Endodermal cell (in vitro differentiated cells): ENCODE measurements at regions not wholly inside any gene's neighbourhood (a gene's known extent, or its start where the extent isn't known, plus 50 kb on each side); places are given as distances from the start of the nearest gene placed in this dataset.
"Not testable (repeated sequence)": the region's sequence is repeated elsewhere in the genome, so short reads cannot be mapped to it uniquely, and the experiment has no call there.

Experiments used
- DNase-seq: peaks from one replicate; pipeline ENCODE4 v3.0.0-alpha.2; 2017
- H3K27ac ChIP-seq: 2 replicates; pipeline ENCODE4 v1.5.1; 2013; ENCODE audit warnings: mild to moderate bottlenecking, low read depth, low read length, moderate library complexity
- H3K27me3 ChIP-seq: 2 replicates; pipeline ENCODE4 v1.6.1; 2013; ENCODE audit warnings: mild to moderate bottlenecking, low read length, moderate library complexity; ENCODE audit not compliant: insufficient read depth, control insufficient read depth, poor library complexity, severe bottlenecking
- H3K36me3 ChIP-seq: 2 replicates; pipeline ENCODE4 v1.7.0; 2013; ENCODE audit warnings: mild to moderate bottlenecking, low read length, moderate library complexity; ENCODE audit not compliant: control insufficient read depth, insufficient read depth
- H3K4me1 ChIP-seq: one replicate; pipeline ENCODE4 v1.7.0; 2013; ENCODE audit warnings: low read length; ENCODE audit not compliant: control insufficient read depth, insufficient read depth
- H3K4me3 ChIP-seq: 2 replicates; pipeline ENCODE4 v1.5.1; 2013; ENCODE audit warnings: mild to moderate bottlenecking, low read length, moderate library complexity
- H3K9ac ChIP-seq: 2 replicates; pipeline ENCODE4 v1.6.1; 2013; ENCODE audit warnings: mild to moderate bottlenecking, low read length, moderate library complexity; ENCODE audit not compliant: poor library complexity, severe bottlenecking; ENCODE audit errors: extremely low read depth
- H3K9me3 ChIP-seq: 2 replicates; pipeline ENCODE4 v1.6.1; 2013; ENCODE audit warnings: mild to moderate bottlenecking, low read length, moderate library complexity; ENCODE audit not compliant: control insufficient read depth
- H3K27ac Mint-ChIP-seq: 2 replicates; pipeline ENCODE4 v1.8.0; 2020; ENCODE audit warnings: mixed read lengths
- H3K27me3 Mint-ChIP-seq: 2 replicates; pipeline ENCODE4 v1.8.0; 2021; ENCODE audit warnings: mild to moderate bottlenecking, mixed read lengths; ENCODE audit not compliant: insufficient read depth
- H3K36me3 Mint-ChIP-seq: 2 replicates; pipeline ENCODE4 v1.8.0; 2020; ENCODE audit warnings: low read depth, mixed read lengths
- H3K4me1 Mint-ChIP-seq: 2 replicates; pipeline ENCODE4 v1.8.0; 2020; ENCODE audit warnings: mixed read lengths
- H3K4me3 Mint-ChIP-seq: 2 replicates; pipeline ENCODE4 v1.8.0; 2020; ENCODE audit warnings: mild to moderate bottlenecking, moderate library complexity, mixed read lengths
- H3K9me3 Mint-ChIP-seq: 2 replicates; pipeline ENCODE4 v1.8.0; 2020; ENCODE audit warnings: mild to moderate bottlenecking, mixed read lengths
- WGBS, 2 experiments: methylation state at CpG; one replicate each; pipeline versions ENCODE4 v1.1.5 to v1.1.7; 2013; ENCODE audit warnings: missing lambda C conversion rate in 2 of 2, mixed read lengths in 1 of 2; ENCODE audit not compliant: insufficient coverage in 1 of 2, insufficient read length in 1 of 2; 5-methylcytosine and 5-hydroxymethylcytosine counted together
- TF ChIP-seq, protein P1 (sequence below): fragments of 200-600 bp; sonication (generic); conservative IDR thresholded peaks from 2 replicates; pipeline ENCODE4 v1.5.0; 2021; ENCODE audit warnings: antibody characterized with exemption, mild to moderate bottlenecking

DNA sequence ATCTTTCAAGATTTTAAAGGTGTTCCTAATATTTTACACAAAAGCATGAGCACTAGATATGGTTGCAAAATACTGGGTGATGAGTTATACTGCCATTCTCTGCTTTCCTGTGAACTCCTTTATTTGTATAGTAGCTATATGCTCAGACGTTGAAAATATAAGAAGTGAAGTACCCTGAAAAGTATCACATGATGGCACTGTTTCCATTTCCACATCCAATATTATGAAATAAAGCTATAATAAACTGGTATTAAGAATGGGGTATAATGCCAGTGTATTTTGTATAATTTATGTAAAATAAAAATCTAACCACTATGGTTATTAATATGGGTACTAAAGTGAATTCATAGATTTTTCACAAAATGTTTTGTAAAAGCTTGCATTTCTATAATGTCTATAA lies 79.6 kb upstream of the FOXP2 start:
- H3K4me1 Mint-ChIP-seq = no peaks in the 10 kb centered on the region
- H3K4me3 Mint-ChIP-seq = no peak overlapping the region
- no peak overlapping the region for H3K27ac Mint-ChIP-seq
- TF ChIP-seq, protein P1, sequence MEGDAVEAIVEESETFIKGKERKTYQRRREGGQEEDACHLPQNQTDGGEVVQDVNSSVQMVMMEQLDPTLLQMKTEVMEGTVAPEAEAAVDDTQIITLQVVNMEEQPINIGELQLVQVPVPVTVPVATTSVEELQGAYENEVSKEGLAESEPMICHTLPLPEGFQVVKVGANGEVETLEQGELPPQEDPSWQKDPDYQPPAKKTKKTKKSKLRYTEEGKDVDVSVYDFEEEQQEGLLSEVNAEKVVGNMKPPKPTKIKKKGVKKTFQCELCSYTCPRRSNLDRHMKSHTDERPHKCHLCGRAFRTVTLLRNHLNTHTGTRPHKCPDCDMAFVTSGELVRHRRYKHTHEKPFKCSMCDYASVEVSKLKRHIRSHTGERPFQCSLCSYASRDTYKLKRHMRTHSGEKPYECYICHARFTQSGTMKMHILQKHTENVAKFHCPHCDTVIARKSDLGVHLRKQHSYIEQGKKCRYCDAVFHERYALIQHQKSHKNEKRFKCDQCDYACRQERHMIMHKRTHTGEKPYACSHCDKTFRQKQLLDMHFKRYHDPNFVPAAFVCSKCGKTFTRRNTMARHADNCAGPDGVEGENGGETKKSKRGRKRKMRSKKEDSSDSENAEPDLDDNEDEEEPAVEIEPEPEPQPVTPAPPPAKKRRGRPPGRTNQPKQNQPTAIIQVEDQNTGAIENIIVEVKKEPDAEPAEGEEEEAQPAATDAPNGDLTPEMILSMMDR = no peak
- Histone ChIP-seq H3K36me3 (no peaks in the 10 kb centered on the region), H3K27me3 (no peaks in the 10 kb centered on the region), H3K9ac (no peak overlapping the region), H3K9me3 (no peaks in the 10 kb centered on the region), H3K4me1 (no peaks in the 10 kb centered on the region), H3K4me3 (no peak overlapping the region), H3K27ac (no peak overlapping the region)
- WGBS, 2 experiments = no CpG with 5 or more reads among the region's 1 CpG
- no peaks in the 10 kb centered on the region for H3K9me3 Mint-ChIP-seq
- H3K36me3 Mint-ChIP-seq = no peaks in the 10 kb centered on the region
- no peak for DNase-seq
- H3K27me3 Mint-ChIP-seq = no peaks in the 10 kb centered on the region

DNA sequence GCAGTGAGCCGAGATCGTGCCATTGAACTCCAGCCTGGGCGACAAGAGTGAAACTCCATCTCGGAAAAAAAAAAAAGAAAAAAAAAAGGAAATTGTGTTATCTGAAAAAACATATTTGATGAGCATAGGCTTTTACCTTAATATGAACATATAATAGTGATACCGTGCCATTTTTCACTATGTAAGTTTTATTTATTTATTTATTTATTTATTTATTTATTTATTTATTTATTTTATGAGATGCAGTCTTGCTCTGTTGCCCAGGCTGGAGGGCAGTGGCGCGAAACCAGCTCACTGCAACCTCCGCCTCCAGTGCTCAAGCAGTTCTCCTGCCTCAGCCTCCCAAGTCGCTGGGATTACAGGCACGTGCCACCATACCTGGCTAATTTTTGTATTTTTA lies 85.2 kb upstream of the FOXP2 start:
- not testable (repeated sequence) for H3K27ac ChIP-seq, H3K4me3 ChIP-seq, H3K9me3 Mint-ChIP-seq, H3K36me3 ChIP-seq, H3K27me3 Mint-ChIP-seq, H3K4me1 ChIP-seq, H3K4me1 Mint-ChIP-seq, H3K4me3 Mint-ChIP-seq, H3K27ac Mint-ChIP-seq, H3K9me3 ChIP-seq, H3K36me3 Mint-ChIP-seq, H3K27me3 ChIP-seq, H3K9ac ChIP-seq, DNase-seq
- 95 to 100% methylated on average over 2 to 9 of the region's 10 CpGs for WGBS, 2 experiments

DNA sequence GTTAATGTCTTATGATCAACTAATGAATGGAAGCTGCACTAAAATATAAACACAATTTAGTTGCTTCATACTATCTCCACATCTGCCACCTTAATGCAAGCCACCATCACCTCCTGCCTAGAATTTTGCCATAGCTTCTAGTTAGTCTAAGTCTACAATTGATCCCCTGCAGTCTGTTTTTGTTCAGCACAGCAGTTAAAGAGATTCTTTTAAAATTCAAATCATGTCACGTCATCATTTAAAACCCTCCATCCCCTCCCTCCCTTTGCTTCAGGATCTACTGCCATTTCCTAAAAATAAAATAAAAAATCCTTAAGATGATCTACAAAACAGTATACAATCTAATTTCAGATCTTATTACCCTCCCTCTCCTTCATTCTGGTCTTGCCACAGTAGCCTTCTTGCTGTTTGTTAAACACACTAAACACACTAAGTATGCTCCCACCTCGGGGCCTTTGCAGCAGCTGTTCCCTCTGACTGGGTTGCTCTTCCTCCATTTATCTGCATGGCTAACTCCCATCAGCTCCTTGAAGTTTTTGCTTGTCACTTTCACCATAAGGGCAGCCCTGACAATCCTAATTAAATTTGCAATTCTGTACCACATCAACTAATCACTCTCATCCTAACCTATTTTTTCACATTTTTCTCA lies 97.0 kb upstream of the FOXP2 start:
- no peak overlapping the region for H3K4me3 ChIP-seq
- Mint-ChIP-seq H3K4me1 (no peaks in the 10 kb centered on the region), H3K27me3 (no peaks in the 10 kb centered on the region), H3K27ac (no peak overlapping the region), H3K36me3 (peaks cover 4% of the 10 kb centered on the region), H3K4me3 (no peak overlapping the region), H3K9me3 (no peaks in the 10 kb centered on the region)
- no peak overlapping the region for H3K27ac ChIP-seq
- H3K9me3 ChIP-seq = no peaks in the 10 kb centered on the region
- 24 to 53% methylated on average over 2 of the region's 2 CpGs for WGBS, 2 experiments
- H3K36me3 ChIP-seq = no peaks in the 10 kb centered on the region
- TF ChIP-seq, protein P1 = no peak
- DNase-seq = no peak
- H3K4me1 ChIP-seq = no peaks in the 10 kb centered on the region
- H3K9ac ChIP-seq = no peak overlapping the region
- H3K27me3 ChIP-seq = no peaks in the 10 kb centered on the region

DNA sequence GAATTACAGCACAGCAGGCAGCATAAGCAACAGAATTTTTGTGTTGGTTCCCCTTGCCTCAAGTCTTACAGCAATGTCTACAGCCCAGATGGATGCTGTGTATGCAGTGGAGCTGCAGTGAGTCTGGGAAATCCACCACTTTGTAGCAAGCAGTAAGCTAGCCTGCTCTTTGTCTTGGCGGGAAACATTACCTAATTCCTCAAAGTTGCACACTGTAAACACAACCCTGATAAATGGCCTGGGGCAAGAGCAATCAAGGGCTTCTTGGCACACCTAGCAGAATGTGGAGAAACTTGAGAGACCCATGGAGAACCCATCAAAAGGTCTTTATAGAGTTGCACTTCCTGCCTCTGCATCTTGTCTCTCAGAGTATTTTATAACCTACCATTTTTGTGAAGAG lies 102.0 kb upstream of the FOXP2 start:
- Histone ChIP-seq H3K9ac (no peak overlapping the region), H3K27ac (no peak overlapping the region), H3K9me3 (no peaks in the 10 kb centered on the region), H3K4me1 (no peaks in the 10 kb centered on the region), H3K27me3 (no peaks in the 10 kb centered on the region), H3K36me3 (no peaks in the 10 kb centered on the region), H3K4me3 (no peak overlapping the region)
- TF ChIP-seq, protein P1 = no peak
- DNase-seq = no peak
- H3K4me3 Mint-ChIP-seq = no peak overlapping the region
- H3K36me3 Mint-ChIP-seq = no peaks in the 10 kb centered on the region
- no peaks in the 10 kb centered on the region for H3K27me3 Mint-ChIP-seq
- peaks cover 10% of the 10 kb centered on the region for H3K4me1 Mint-ChIP-seq
- no peak overlapping the region for H3K27ac Mint-ChIP-seq
- WGBS, 2 experiments = 91% methylated on average over 1 of the region's 1 CpG; no CpG with 5 or more reads in 1 of the 2 experiments
- no peaks in the 10 kb centered on the region for H3K9me3 Mint-ChIP-seq
